LNCaP clone FGC (cell line): ENCODE measurements at regions not wholly inside any gene's neighbourhood (a gene's known extent, or its start where the extent isn't known, plus 50 kb on each side); places are given as distances from the start of the nearest gene placed in this dataset.
"Not testable (repeated sequence)": the region's sequence is repeated elsewhere in the genome, so short reads cannot be mapped to it uniquely, and the experiment has no call there.

Source experiments
- DNase-seq: peaks from one replicate; pipeline ENCODE4 v3.0.0-alpha.2; 2011; ENCODE audit warnings: low read depth
- H3K4me3 ChIP-seq: 2 replicates; pipeline ENCODE4 v1.5.1; 2011; ENCODE audit warnings: mild to moderate bottlenecking, low read depth, low read length, control low read depth
- TF ChIP-seq, protein P1 (sequence below): IDR thresholded peaks from 2 replicates; pipeline ENCODE4 v1.5.1; 2012; ENCODE audit warnings: mild to moderate bottlenecking; ENCODE audit not compliant: control insufficient read depth, insufficient read depth; ENCODE audit errors: extremely low read depth

DNA sequence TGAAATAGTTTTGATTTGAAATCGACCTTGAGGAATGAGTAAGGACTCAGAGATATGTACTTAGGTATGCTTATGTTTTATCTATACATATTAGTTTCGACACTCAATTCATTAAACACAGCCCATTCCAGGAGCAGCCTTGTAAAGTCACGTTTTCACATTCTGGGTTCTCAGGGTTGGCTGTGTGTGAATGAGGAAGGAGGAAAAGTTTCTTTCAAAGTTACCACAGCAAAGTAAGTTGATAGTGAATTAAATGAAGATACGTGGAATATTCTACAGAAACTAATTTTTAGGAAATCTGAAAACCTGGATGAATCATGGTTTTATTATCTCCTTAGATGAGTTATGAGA is 133.5 kb downstream of the C3orf38 start:
- H3K4me3 ChIP-seq, result no peak overlapping the region
- TF ChIP-seq, protein P1, sequence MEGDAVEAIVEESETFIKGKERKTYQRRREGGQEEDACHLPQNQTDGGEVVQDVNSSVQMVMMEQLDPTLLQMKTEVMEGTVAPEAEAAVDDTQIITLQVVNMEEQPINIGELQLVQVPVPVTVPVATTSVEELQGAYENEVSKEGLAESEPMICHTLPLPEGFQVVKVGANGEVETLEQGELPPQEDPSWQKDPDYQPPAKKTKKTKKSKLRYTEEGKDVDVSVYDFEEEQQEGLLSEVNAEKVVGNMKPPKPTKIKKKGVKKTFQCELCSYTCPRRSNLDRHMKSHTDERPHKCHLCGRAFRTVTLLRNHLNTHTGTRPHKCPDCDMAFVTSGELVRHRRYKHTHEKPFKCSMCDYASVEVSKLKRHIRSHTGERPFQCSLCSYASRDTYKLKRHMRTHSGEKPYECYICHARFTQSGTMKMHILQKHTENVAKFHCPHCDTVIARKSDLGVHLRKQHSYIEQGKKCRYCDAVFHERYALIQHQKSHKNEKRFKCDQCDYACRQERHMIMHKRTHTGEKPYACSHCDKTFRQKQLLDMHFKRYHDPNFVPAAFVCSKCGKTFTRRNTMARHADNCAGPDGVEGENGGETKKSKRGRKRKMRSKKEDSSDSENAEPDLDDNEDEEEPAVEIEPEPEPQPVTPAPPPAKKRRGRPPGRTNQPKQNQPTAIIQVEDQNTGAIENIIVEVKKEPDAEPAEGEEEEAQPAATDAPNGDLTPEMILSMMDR, result no peak
- no peak for DNase-seq

DNA sequence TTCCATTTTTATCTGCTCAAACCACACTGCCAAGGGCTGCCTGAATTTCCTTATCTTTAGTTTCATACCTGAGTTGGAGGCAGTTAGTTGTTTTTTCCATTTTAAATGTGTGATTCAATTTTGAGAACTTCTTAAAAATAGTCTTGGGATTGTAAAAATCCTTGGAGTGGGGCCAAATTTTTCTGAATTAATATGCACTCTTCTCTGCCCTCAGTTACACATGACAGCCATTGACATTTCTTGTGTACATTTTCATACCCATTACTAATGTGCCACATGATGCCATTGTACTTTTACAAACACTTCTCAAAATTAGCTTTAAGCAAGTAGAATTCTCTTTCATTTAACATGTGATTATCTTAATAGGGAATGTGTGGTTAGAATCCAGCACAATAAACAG is 141.7 kb downstream of the C3orf38 start:
- H3K4me3 ChIP-seq, result no peak overlapping the region
- TF ChIP-seq, protein P1, result no peak
- no peak for DNase-seq

DNA sequence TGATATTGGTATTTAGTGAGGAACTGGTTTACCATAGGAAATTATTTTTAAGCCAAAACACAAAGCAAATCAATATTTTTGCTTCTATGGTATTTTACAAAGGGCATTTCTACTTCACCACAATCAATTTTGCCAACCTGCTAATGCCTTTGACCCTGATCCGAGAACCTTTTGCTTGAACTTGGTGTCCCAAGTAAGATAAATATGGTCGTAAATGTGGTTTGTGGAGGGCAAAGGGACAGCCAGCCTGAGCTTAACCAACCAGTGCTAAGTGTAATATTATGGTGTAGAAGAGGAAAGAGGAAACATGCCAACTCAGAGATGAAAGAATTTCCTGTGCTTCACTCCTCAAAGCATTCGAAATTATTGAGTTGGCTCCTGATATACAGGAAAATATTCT is 148.4 kb downstream of the C3orf38 start:
- DNase-seq, result no peak
- TF ChIP-seq, protein P1, result no peak
- H3K4me3 ChIP-seq, result no peak overlapping the region

DNA sequence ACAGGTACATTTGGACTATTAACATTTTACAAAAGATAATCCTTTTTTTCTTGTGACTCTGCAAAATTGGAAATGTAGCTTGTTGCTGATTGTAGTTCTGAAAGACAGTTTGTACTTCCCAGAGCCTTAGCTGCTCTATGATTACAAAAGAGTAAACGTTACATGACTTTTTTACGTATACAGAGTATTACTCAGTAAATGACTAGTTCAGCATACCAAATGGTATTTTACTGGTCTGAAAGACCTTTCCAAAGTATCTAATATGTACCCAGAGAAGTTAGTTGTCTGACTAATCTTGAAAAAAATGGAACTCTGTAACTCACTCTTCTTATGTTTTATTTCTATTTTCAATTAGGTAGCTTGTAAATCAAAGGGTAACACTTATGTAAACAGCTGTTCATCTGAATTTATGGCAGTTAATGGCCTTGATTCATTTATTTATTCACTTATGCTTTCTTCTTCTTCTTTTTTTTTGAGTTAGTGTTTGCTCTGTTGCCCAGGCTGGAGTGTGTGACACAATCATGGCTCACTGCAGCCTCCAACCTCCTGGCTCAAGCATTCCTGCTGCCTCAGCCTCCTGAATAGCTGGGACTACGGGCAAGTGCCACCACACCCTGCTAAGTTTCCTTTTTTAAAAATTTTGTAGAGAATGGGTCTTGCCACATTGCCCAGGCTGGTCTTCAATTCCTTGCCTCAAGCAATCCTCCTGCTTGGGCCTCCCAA is 151.7 kb downstream of the C3orf38 start:
- DNase-seq, result no peak
- H3K4me3 ChIP-seq, result no peak overlapping the region
- TF ChIP-seq, protein P1, result no peak

DNA sequence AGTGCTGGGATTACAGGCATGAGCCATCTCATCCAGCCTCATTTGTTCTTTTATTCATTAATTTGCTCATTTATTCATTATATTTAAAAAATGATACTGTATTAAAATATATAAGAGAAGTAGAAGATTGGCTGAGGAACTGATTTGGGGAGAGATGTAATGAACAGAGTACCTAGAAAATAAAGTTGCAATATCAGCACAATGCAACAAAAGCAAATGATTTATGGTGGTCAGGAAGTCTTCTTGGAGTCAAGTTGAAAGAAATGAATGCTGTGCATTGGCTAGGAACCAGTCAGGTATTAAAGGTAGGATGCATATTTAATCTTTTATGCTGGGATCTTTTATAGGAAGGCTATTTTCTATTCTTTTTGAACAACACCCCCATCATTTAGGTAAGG is 152.2 kb downstream of the C3orf38 start:
- DNase-seq, result no peak
- H3K4me3 ChIP-seq, result no peak overlapping the region
- TF ChIP-seq, protein P1, result no peak

DNA sequence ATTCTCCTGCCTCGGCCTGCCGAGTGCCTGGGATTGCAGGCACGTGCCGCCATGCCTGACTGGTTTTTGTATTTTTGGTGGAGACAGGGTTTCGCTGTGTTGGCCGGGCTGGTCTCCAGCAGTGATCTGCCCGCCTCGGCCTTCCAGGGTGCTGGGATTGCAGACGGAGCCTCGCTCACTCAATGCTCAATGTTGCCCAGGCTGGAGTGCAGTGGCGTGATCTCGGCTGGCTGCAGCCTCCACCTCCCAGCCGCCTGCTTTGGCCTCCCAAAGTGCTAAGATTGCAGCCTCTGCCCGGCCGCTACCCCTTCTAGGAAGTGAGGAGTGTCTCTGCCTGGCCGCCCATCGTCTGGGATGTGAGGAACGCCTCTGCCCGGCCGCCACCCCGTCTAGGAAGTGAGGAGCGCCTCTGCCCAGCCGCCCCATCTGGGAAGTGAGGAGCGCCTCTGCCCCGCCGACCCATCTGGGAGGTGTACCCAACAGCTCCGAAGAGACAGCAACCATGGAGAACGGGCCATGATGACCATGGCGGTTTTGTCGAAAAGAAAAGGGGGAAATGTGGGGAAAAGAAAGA is 153.7 kb downstream of the C3orf38 start:
- not testable (repeated sequence) for H3K4me3 ChIP-seq, DNase-seq

DNA sequence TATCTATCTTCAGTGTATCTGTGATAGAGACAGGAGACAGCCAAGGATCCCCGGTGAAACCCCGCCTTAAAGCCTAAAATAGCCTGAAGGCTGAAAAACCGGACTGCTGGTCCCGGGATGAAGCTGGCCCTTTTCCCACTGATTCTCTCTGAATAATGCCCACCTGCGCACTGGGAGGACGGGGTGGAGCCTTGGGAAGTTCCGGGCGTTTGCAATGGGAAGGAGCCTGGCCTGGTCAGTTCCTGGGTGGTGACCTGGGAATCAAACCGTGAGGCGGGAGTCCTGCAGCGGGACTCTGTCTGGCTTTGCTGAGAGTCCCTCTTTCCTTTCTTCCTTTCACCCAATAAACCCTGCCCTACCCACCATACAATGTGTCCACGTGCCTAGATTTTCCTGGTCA is 157.9 kb downstream of the C3orf38 start:
- TF ChIP-seq, protein P1, result no peak
- DNase-seq, result no peak
- H3K4me3 ChIP-seq, result no peak overlapping the region
